Ishikawa (cell line): ENCODE measurements at regions not wholly inside any gene's neighbourhood (a gene's known extent, or its start where the extent isn't known, plus 50 kb on each side); places are given as distances from the start of the nearest gene placed in this dataset.

ENCODE experiments used
- EP300 ChIP-seq: IDR thresholded peaks from 2 replicates; pipeline ENCODE4 v1.6.1; 2012; ENCODE audit warnings: borderline replicate concordance
- FOXM1 ChIP-seq: IDR thresholded peaks from 2 replicates; pipeline ENCODE4 v1.6.1; 2012; ENCODE audit warnings: low read depth, borderline replicate concordance
- TAF1 ChIP-seq: IDR thresholded peaks from 2 replicates; pipeline ENCODE4 v1.6.1; 2012; ENCODE audit warnings: low read depth, mild to moderate bottlenecking
- YY1 ChIP-seq: IDR thresholded peaks from 2 replicates; pipeline ENCODE4 v1.6.1; 2012; ENCODE audit warnings: low read depth
- TF ChIP-seq, protein P1 (sequence below): IDR thresholded peaks from 2 replicates; pipeline ENCODE4 v1.6.1; 2012; ENCODE audit warnings: low read depth, mild to moderate bottlenecking

DNA sequence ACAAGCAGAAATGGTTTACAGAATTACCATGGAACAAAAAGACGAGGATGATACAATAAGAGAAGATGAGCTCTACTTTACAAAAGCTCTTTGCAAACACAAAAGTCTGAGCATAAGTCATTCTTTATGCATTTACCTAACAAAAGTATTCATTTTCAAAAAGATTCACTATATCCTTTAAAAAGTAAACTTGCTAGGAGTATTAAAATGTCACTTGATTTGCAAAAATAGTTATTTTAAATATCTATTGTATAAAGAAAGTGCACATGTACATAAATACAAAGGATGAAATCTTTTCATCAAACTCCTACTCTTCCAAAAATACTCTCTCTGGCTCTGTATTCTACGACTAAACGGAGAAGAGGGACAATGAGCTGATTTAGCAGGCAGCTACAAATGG, 146.4 kb upstream of the STEAP1 start:
- TF ChIP-seq, protein P1, sequence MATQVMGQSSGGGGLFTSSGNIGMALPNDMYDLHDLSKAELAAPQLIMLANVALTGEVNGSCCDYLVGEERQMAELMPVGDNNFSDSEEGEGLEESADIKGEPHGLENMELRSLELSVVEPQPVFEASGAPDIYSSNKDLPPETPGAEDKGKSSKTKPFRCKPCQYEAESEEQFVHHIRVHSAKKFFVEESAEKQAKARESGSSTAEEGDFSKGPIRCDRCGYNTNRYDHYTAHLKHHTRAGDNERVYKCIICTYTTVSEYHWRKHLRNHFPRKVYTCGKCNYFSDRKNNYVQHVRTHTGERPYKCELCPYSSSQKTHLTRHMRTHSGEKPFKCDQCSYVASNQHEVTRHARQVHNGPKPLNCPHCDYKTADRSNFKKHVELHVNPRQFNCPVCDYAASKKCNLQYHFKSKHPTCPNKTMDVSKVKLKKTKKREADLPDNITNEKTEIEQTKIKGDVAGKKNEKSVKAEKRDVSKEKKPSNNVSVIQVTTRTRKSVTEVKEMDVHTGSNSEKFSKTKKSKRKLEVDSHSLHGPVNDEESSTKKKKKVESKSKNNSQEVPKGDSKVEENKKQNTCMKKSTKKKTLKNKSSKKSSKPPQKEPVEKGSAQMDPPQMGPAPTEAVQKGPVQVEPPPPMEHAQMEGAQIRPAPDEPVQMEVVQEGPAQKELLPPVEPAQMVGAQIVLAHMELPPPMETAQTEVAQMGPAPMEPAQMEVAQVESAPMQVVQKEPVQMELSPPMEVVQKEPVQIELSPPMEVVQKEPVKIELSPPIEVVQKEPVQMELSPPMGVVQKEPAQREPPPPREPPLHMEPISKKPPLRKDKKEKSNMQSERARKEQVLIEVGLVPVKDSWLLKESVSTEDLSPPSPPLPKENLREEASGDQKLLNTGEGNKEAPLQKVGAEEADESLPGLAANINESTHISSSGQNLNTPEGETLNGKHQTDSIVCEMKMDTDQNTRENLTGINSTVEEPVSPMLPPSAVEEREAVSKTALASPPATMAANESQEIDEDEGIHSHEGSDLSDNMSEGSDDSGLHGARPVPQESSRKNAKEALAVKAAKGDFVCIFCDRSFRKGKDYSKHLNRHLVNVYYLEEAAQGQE: no peak
- TF ChIP-seq EP300 (no peak), TAF1 (no peak), YY1 (no peak), FOXM1 (no peak)
